ENCODE measurements at regions not wholly inside any gene's neighbourhood (a gene's known extent, or its start where the extent isn't known, plus 50 kb on each side); places are given as distances from the start of the nearest gene placed in this dataset.

- FAIRE-seq (no peak), DNase-seq (ENCODE audit: insufficient read length, low spot score) (no peak)
- TF ChIP-seq SPI1 (IDR thresholded peaks at IDR 0.05; ENCODE audit: low read depth, low read length), result no peak
- no peak for TF ChIP-seq TAF1 (IDR thresholded peaks at IDR 0.05; ENCODE audit: low read depth, low read length)
- no peak for TF ChIP-seq POU2F2 (IDR thresholded peaks at IDR 0.05; ENCODE audit: low read depth, low read length)
- no peak for TF ChIP-seq PAX5 (IDR thresholded peaks at IDR 0.05; ENCODE audit: insufficient read depth, low read length, severe bottlenecking)
- no peak for TF ChIP-seq POLR2A (IDR thresholded peaks at IDR 0.05; ENCODE audit: low read depth, low read length)
- no peak for TF ChIP-seq POLR2AphosphoS5 (IDR thresholded peaks at IDR 0.05; ENCODE audit: low read depth, low read length)
Observed at GRCh38 chr15:70538278-70538677, 225.1 kb downstream of the UACA start.

- no peak for FAIRE-seq
- TF ChIP-seq PAX5 (IDR thresholded peaks at IDR 0.05; ENCODE audit: insufficient read depth, low read length, severe bottlenecking), result no peak
- TF ChIP-seq SPI1 (IDR thresholded peaks at IDR 0.05; ENCODE audit: low read depth, low read length), result no peak
- no peak for TF ChIP-seq POU2F2 (IDR thresholded peaks at IDR 0.05; ENCODE audit: low read depth, low read length)
- no peak for TF ChIP-seq POLR2A (IDR thresholded peaks at IDR 0.05; ENCODE audit: low read depth, low read length)
- no peak for TF ChIP-seq POLR2AphosphoS5 (IDR thresholded peaks at IDR 0.05; ENCODE audit: low read depth, low read length)
- no peak for TF ChIP-seq TAF1 (IDR thresholded peaks at IDR 0.05; ENCODE audit: low read depth, low read length)
Observed at GRCh38 chr15:70535955-70536338, 227.4 kb downstream of the UACA start.

GRCh38 chr15:70535071-70535954 is 228.0 kb downstream of the UACA start:
- TF ChIP-seq POU2F2 (IDR thresholded peaks at IDR 0.05; ENCODE audit: low read depth, low read length), result no peak
- TF ChIP-seq PAX5 (IDR thresholded peaks at IDR 0.05; ENCODE audit: insufficient read depth, low read length, severe bottlenecking), result no peak
- no peak for TF ChIP-seq TAF1 (IDR thresholded peaks at IDR 0.05; ENCODE audit: low read depth, low read length)
- TF ChIP-seq SPI1 (IDR thresholded peaks at IDR 0.05; ENCODE audit: low read depth, low read length), result no peak
- no peak for TF ChIP-seq POLR2AphosphoS5 (IDR thresholded peaks at IDR 0.05; ENCODE audit: low read depth, low read length)
- no peak for TF ChIP-seq POLR2A (IDR thresholded peaks at IDR 0.05; ENCODE audit: low read depth, low read length)
- DNase-seq (ENCODE audit: insufficient read length, low spot score), result peak; percentile 33
- peak; percentile 58 for FAIRE-seq

More at GRCh38 chr15:70535955-70536338, 227.4 kb downstream of the UACA start:
- no peak for DNase-seq (ENCODE audit: insufficient read length, low spot score)

- DNase-seq (ENCODE audit: insufficient read length, low spot score), result no peak
- no peak for FAIRE-seq
- TF ChIP-seq PAX5 (IDR thresholded peaks at IDR 0.05; ENCODE audit: insufficient read depth, low read length, severe bottlenecking), result no peak
- TF ChIP-seq TAF1 (IDR thresholded peaks at IDR 0.05; ENCODE audit: low read depth, low read length), result no peak
- no peak for TF ChIP-seq POLR2A (IDR thresholded peaks at IDR 0.05; ENCODE audit: low read depth, low read length)
- TF ChIP-seq SPI1 (IDR thresholded peaks at IDR 0.05; ENCODE audit: low read depth, low read length), result no peak
- TF ChIP-seq POLR2AphosphoS5 (IDR thresholded peaks at IDR 0.05; ENCODE audit: low read depth, low read length), result no peak
- no peak for TF ChIP-seq POU2F2 (IDR thresholded peaks at IDR 0.05; ENCODE audit: low read depth, low read length)
Observed at GRCh38 chr15:70533931-70534742, 229.2 kb downstream of the UACA start.

GRCh38 chr15:70532531-70533186 is 230.7 kb downstream of the UACA start:
- DNase-seq (ENCODE audit: insufficient read length, low spot score), result no peak
- no peak for FAIRE-seq
- TF ChIP-seq SPI1 (IDR thresholded peaks at IDR 0.05; ENCODE audit: low read depth, low read length), result no peak

- no peak for TF ChIP-seq POU2F2 (IDR thresholded peaks at IDR 0.05; ENCODE audit: low read depth, low read length)
- no peak for TF ChIP-seq POLR2AphosphoS5 (IDR thresholded peaks at IDR 0.05; ENCODE audit: low read depth, low read length)
- TF ChIP-seq SPI1 (IDR thresholded peaks at IDR 0.05; ENCODE audit: low read depth, low read length), result no peak
- TF ChIP-seq PAX5 (IDR thresholded peaks at IDR 0.05; ENCODE audit: insufficient read depth, low read length, severe bottlenecking), result no peak
- TF ChIP-seq TAF1 (IDR thresholded peaks at IDR 0.05; ENCODE audit: low read depth, low read length), result no peak
- FAIRE-seq (no peak), DNase-seq (ENCODE audit: insufficient read length, low spot score) (no peak)
Observed at GRCh38 chr15:70531576-70531975, 231.8 kb downstream of the UACA start.

GRCh38 chr15:70530906-70531305 is 232.5 kb downstream of the UACA start:
- TF ChIP-seq TAF1 (IDR thresholded peaks at IDR 0.05; ENCODE audit: low read depth, low read length) (no peak), PAX5 (IDR thresholded peaks at IDR 0.05; ENCODE audit: insufficient read depth, low read length, severe bottlenecking) (no peak), POLR2AphosphoS5 (IDR thresholded peaks at IDR 0.05; ENCODE audit: low read depth, low read length) (no peak), SPI1 (IDR thresholded peaks at IDR 0.05; ENCODE audit: low read depth, low read length) (no peak), POU2F2 (IDR thresholded peaks at IDR 0.05; ENCODE audit: low read depth, low read length) (no peak), POLR2A (IDR thresholded peaks at IDR 0.05; ENCODE audit: low read depth, low read length) (no peak)
- FAIRE-seq (no peak), DNase-seq (ENCODE audit: insufficient read length, low spot score) (no peak)

- no peak for TF ChIP-seq POLR2AphosphoS5 (IDR thresholded peaks at IDR 0.05; ENCODE audit: low read depth, low read length)
- FAIRE-seq (no peak), DNase-seq (ENCODE audit: insufficient read length, low spot score) (no peak)
Observed at GRCh38 chr15:70530503-70530902, 232.9 kb downstream of the UACA start.

GRCh38 chr15:70530017-70530499 is 233.3 kb downstream of the UACA start:
- FAIRE-seq, result no peak
- TF ChIP-seq POU2F2 (IDR thresholded peaks at IDR 0.05; ENCODE audit: low read depth, low read length) (no peak), POLR2A (IDR thresholded peaks at IDR 0.05; ENCODE audit: low read depth, low read length) (no peak), SPI1 (IDR thresholded peaks at IDR 0.05; ENCODE audit: low read depth, low read length) (no peak), POLR2AphosphoS5 (IDR thresholded peaks at IDR 0.05; ENCODE audit: low read depth, low read length) (no peak), TAF1 (IDR thresholded peaks at IDR 0.05; ENCODE audit: low read depth, low read length) (no peak), PAX5 (IDR thresholded peaks at IDR 0.05; ENCODE audit: insufficient read depth, low read length, severe bottlenecking) (no peak)
- no peak for DNase-seq (ENCODE audit: insufficient read length, low spot score)

Data from GM12891 (cell line).